Limb (tissue), 2 donors: ENCODE measurements at regions not wholly inside any gene's neighbourhood (a gene's known extent, or its start where the extent isn't known, plus 50 kb on each side); places are given as distances from the start of the nearest gene placed in this dataset.
"Not testable (repeated sequence)": the region's sequence is repeated elsewhere in the genome, so short reads cannot be mapped to it uniquely, and the experiment has no call there.

Experiments
- DNase-seq, 2 donors: peaks; one replicate each; pipeline ENCODE4 v3.0.0-alpha.2; 2016; ENCODE audit errors: extremely low spot score in 2 of 2

GRCh38 chr20:23299673-23300050 lies 50.9 kb upstream of the NXT1 start:
- no peak for DNase-seq

- DNase-seq = no peak
Measured at GRCh38 chr20:23298926-23299672, 51.5 kb upstream of the NXT1 start.

GRCh38 chr20:23298155-23298554 lies 52.4 kb upstream of the NXT1 start:
- no peak for DNase-seq

GRCh38 chr20:23296841-23297701 lies 53.5 kb upstream of the NXT1 start:
- DNase-seq = no peak

GRCh38 chr20:23295934-23296333 lies 54.7 kb upstream of the NXT1 start:
- no peak for DNase-seq

GRCh38 chr20:23294671-23295070 lies 55.9 kb upstream of the NXT1 start:
- no peak for DNase-seq

- no peak for DNase-seq
Measured at GRCh38 chr20:23294166-23294565, 56.4 kb upstream of the NXT1 start.

GRCh38 chr20:23293689-23294088 lies 56.9 kb upstream of the NXT1 start:
- DNase-seq = no peak

GRCh38 chr20:23292311-23292710 lies 58.3 kb upstream of the NXT1 start:
- DNase-seq = not testable (repeated sequence)

- peak in 1 of 2 donors; percentile 25 for DNase-seq
Measured at GRCh38 chr20:23291575-23292240, 58.9 kb upstream of the NXT1 start.

GRCh38 chr20:23290761-23291574 lies 59.6 kb upstream of the NXT1 start:
- DNase-seq = no peak

- DNase-seq = no peak
Measured at GRCh38 chr20:23289724-23290395, 60.7 kb upstream of the NXT1 start.

- DNase-seq = no peak
Measured at GRCh38 chr20:23289249-23289648, 61.3 kb upstream of the NXT1 start.

- DNase-seq = no peak
Measured at GRCh38 chr20:23287354-23288190, 63.0 kb upstream of the NXT1 start.

GRCh38 chr20:23286346-23286745 lies 64.2 kb upstream of the NXT1 start:
- no peak for DNase-seq

- DNase-seq = no peak
Measured at GRCh38 chr20:23285536-23285935, 65.1 kb upstream of the NXT1 start.

- DNase-seq = no peak
Measured at GRCh38 chr20:23284009-23284408, 66.6 kb upstream of the NXT1 start.

- DNase-seq = no peak
Measured at GRCh38 chr20:23283096-23283850, 67.3 kb upstream of the NXT1 start.

- DNase-seq = no peak
Measured at GRCh38 chr20:23282546-23282945, 68.0 kb upstream of the NXT1 start.
